ENCODE measurements at regions not wholly inside any gene's neighbourhood (a gene's known extent, or its start where the extent isn't known, plus 50 kb on each side); places are given as distances from the start of the nearest gene placed in this dataset.

- Histone ChIP-seq H3K36me3 (ENCODE audit: insufficient read depth, low read length) (no peaks in the 10 kb centered on the region), H3F3A (ENCODE audit: insufficient read depth, low read length, poor library complexity, severe bottlenecking) (no peaks in the 10 kb centered on the region), H3K9me3 (ENCODE audit: low read length) (no peaks in the 10 kb centered on the region), H3K4me2 (ENCODE audit: low read length) (no peak overlapping the region), H3K9me2 (ENCODE audit: insufficient read depth, low read length) (no peaks in the 10 kb centered on the region), H3K9ac (ENCODE audit: low read length) (no peak overlapping the region), H3K79me2 (replicated peaks; ENCODE audit: insufficient read depth, low read length) (peaks cover 10% of the 10 kb centered on the region), H3K27ac (ENCODE audit: low read length) (no peak overlapping the region), H3K4me3 (ENCODE audit: low read length) (no peak overlapping the region), H4K20me1 (ENCODE audit: insufficient read depth) (no peaks in the 10 kb centered on the region), H2AFZ (ENCODE audit: low read depth, low read length) (no peak overlapping the region), H3K27me3 (ENCODE audit: insufficient read depth, low read depth, low read length) (no peaks in the 10 kb centered on the region)
- no peak for TF ChIP-seq CTCF (IDR thresholded peaks at IDR 0.05; ENCODE audit: poor library complexity, severe bottlenecking)
- TF ChIP-seq POLR2AphosphoS5 (IDR thresholded peaks at IDR 0.05): no peak
- no peak for TF ChIP-seq RAD21 (conservative IDR thresholded peaks at IDR 0.05)
- TF ChIP-seq SMC3 (conservative IDR thresholded peaks at IDR 0.05; ENCODE audit: poor library complexity): no peak
- no peak for TF ChIP-seq MXI1 (conservative IDR thresholded peaks at IDR 0.05; ENCODE audit: poor library complexity, severe bottlenecking)
- TF ChIP-seq EP300 (conservative IDR thresholded peaks at IDR 0.05; ENCODE audit: poor library complexity, severe bottlenecking): no peak
- no peak for TF ChIP-seq REST (IDR thresholded peaks at IDR 0.05; ENCODE audit: borderline replicate concordance)
- TF ChIP-seq TAF1 (IDR thresholded peaks at IDR 0.05; ENCODE audit: low read depth): no peak
- TF ChIP-seq EZH2 (IDR thresholded peaks at IDR 0.05; ENCODE audit: borderline replicate concordance, insufficient read depth, low read length, poor library complexity, severe bottlenecking): no peak
Observed at GRCh38 chr2:120793682-120794403, 58.2 kb downstream of the GLI2 start.

- no peak overlapping the region for H3K4me3 ChIP-seq (ENCODE audit: low read length)
- no peaks in the 10 kb centered on the region for H3K9me3 ChIP-seq (ENCODE audit: low read length)
- H3K9ac ChIP-seq (ENCODE audit: low read length): no peak overlapping the region
- no peaks in the 10 kb centered on the region for H3F3A ChIP-seq (ENCODE audit: insufficient read depth, low read length, poor library complexity, severe bottlenecking)
- H3K27me3 ChIP-seq (ENCODE audit: insufficient read depth, low read depth, low read length): no peaks in the 10 kb centered on the region
- H2AFZ ChIP-seq (ENCODE audit: low read depth, low read length): no peak overlapping the region
- peaks cover 6% of the 10 kb centered on the region for H3K79me2 ChIP-seq (replicated peaks; ENCODE audit: insufficient read depth, low read length)
- no peaks in the 10 kb centered on the region for H3K36me3 ChIP-seq (ENCODE audit: insufficient read depth, low read length)
- no peak overlapping the region for H3K27ac ChIP-seq (ENCODE audit: low read length)
- no peaks in the 10 kb centered on the region for H4K20me1 ChIP-seq (ENCODE audit: insufficient read depth)
- H3K9me2 ChIP-seq (ENCODE audit: insufficient read depth, low read length): no peaks in the 10 kb centered on the region
- no peak for TF ChIP-seq EP300 (conservative IDR thresholded peaks at IDR 0.05; ENCODE audit: poor library complexity, severe bottlenecking)
- no peak for TF ChIP-seq REST (IDR thresholded peaks at IDR 0.05; ENCODE audit: borderline replicate concordance)
- no peak for TF ChIP-seq RAD21 (conservative IDR thresholded peaks at IDR 0.05)
- TF ChIP-seq POLR2AphosphoS5 (IDR thresholded peaks at IDR 0.05): no peak
- no peak for TF ChIP-seq MXI1 (conservative IDR thresholded peaks at IDR 0.05; ENCODE audit: poor library complexity, severe bottlenecking)
- no peak for TF ChIP-seq EZH2 (IDR thresholded peaks at IDR 0.05; ENCODE audit: borderline replicate concordance, insufficient read depth, low read length, poor library complexity, severe bottlenecking)
- TF ChIP-seq SMC3 (conservative IDR thresholded peaks at IDR 0.05; ENCODE audit: poor library complexity): no peak
- no peak for TF ChIP-seq CTCF (IDR thresholded peaks at IDR 0.05; ENCODE audit: poor library complexity, severe bottlenecking)
- TF ChIP-seq TAF1 (IDR thresholded peaks at IDR 0.05; ENCODE audit: low read depth): no peak
- H3K4me2 ChIP-seq (ENCODE audit: low read length): no peak overlapping the region
Observed at GRCh38 chr2:120794716-120795115, 59.0 kb downstream of the GLI2 start.

Data from neural cell (in vitro differentiated cells).